CD14-positive monocyte (primary cell): ENCODE measurements at regions not wholly inside any gene's neighbourhood (a gene's known extent, or its start where the extent isn't known, plus 50 kb on each side); places are given as distances from the start of the nearest gene placed in this dataset.

ENCODE experiments used
- DNase-seq, 3 donors: peaks; one replicate each; pipeline ENCODE4 v3.0.0-alpha.2; 2011 to 2022
- H2AFZ ChIP-seq: 2 replicates; pipeline ENCODE4 v1.6.0; 2012; ENCODE audit warnings: mild to moderate bottlenecking, low read depth, low read length, inconsistent platforms; ENCODE audit not compliant: insufficient read depth, poor library complexity, severe bottlenecking
- H3K27ac ChIP-seq, 2 donors: 1 replicate in 1 of 2; 2 replicates in 1 of 2; pipeline ENCODE4 v1.5.1; 2012 to 2013; ENCODE audit warnings: low read length in 2 of 2, control low read depth in 1 of 2, inconsistent platforms in 1 of 2, low read depth in 1 of 2, mild to moderate bottlenecking in 1 of 2
- H3K27me3 ChIP-seq, 2 donors: one replicate each; pipeline versions ENCODE4 v1.6.0 to v1.6.1; 2011 to 2013; ENCODE audit warnings: low read length in 2 of 2; ENCODE audit not compliant: control insufficient read depth in 2 of 2, insufficient read depth in 2 of 2
- H3K36me3 ChIP-seq, 2 donors: replicated peaks in 1 of 2; 1 replicate in 1 of 2; 2 replicates in 1 of 2; pipeline versions ENCODE4 v1.5.1 to v1.6.1; 2012 to 2013; ENCODE audit warnings: low read length in 2 of 2, control low read depth in 1 of 2, inconsistent platforms in 1 of 2, mild to moderate bottlenecking in 1 of 2; ENCODE audit not compliant: insufficient read depth in 2 of 2, control insufficient read depth in 1 of 2
- H3K4me1 ChIP-seq, 2 donors: 1 replicate in 1 of 2; 2 replicates in 1 of 2; pipeline versions ENCODE4 v1.5.1 to v1.6.1; 2012 to 2013; ENCODE audit warnings: low read length in 2 of 2, control low read depth in 1 of 2, inconsistent platforms in 1 of 2, mild to moderate bottlenecking in 1 of 2, moderate library complexity in 1 of 2; ENCODE audit not compliant: insufficient read depth in 2 of 2, control insufficient read depth in 1 of 2
- H3K4me2 ChIP-seq: replicated peaks from 2 replicates; pipeline ENCODE3; 2012; ENCODE audit warnings: low read length, moderate library complexity, mild to moderate bottlenecking; ENCODE audit not compliant: poor library complexity, severe bottlenecking; ENCODE audit errors: extremely low read depth
- H3K4me3 ChIP-seq, 3 experiments: fragments of 200-600 bp in 1 of 3; sonication (generic) in 1 of 3; replicated peaks in 1 of 3; 1 replicate in 2 of 3; 2 replicates in 1 of 3; pipeline ENCODE4 v1.5.1; 2011 to 2013; ENCODE audit warnings: low read length in 3 of 3, mild to moderate bottlenecking in 3 of 3, control low read depth in 2 of 3, low read depth in 2 of 3, inconsistent platforms in 1 of 3, moderate library complexity in 1 of 3
- H3K79me2 ChIP-seq: 2 replicates; pipeline ENCODE4 v1.6.0; 2012; ENCODE audit warnings: mild to moderate bottlenecking, control low read depth, inconsistent platforms, low read length, moderate library complexity; ENCODE audit not compliant: insufficient read depth
- H3K9ac ChIP-seq: 2 replicates; pipeline ENCODE4 v1.6.0; 2017; ENCODE audit warnings: low read length, mild to moderate bottlenecking; ENCODE audit not compliant: insufficient read depth, poor library complexity, severe bottlenecking
- H3K9me3 ChIP-seq, 2 donors: replicated peaks in 1 of 2; 1 replicate in 1 of 2; 2 replicates in 1 of 2; pipeline versions ENCODE4 v1.5.1 to v1.6.1; 2012 to 2013; ENCODE audit warnings: low read length in 2 of 2, control low read depth in 1 of 2; ENCODE audit not compliant: control insufficient read depth in 1 of 2, insufficient read depth in 1 of 2
- H4K20me1 ChIP-seq: 2 replicates; pipeline ENCODE4 v1.6.0; 2012; ENCODE audit warnings: mild to moderate bottlenecking, low read length, control low read depth, moderate library complexity; ENCODE audit not compliant: insufficient read depth
- H3K27ac Mint-ChIP-seq, 7 donors: one replicate each; pipeline ENCODE4 v1.8.0; 2020; ENCODE audit warnings: mild to moderate bottlenecking in 7 of 7, mixed read lengths in 7 of 7, moderate library complexity in 6 of 7, inconsistent platforms in 2 of 7
- H3K27me3 Mint-ChIP-seq, 3 donors: one replicate each; pipeline ENCODE4 v1.8.0; 2021 to 2022; ENCODE audit warnings: low read depth in 3 of 3, mild to moderate bottlenecking in 3 of 3, mixed read lengths in 3 of 3, moderate library complexity in 3 of 3, inconsistent platforms in 1 of 3
- H3K36me3 Mint-ChIP-seq, 2 donors: one replicate each; pipeline ENCODE4 v1.8.0; 2020; ENCODE audit warnings: mixed read lengths in 2 of 2, inconsistent platforms in 1 of 2, mild to moderate bottlenecking in 1 of 2
- H3K4me1 Mint-ChIP-seq: one replicate; pipeline ENCODE4 v1.8.0; 2020; ENCODE audit warnings: mild to moderate bottlenecking, mixed read lengths
- H3K4me3 Mint-ChIP-seq, 2 donors: one replicate each; pipeline ENCODE4 v1.8.0; 2020; ENCODE audit warnings: mild to moderate bottlenecking in 2 of 2, mixed read lengths in 2 of 2, moderate library complexity in 1 of 2
- H3K9me3 Mint-ChIP-seq, 7 donors: one replicate each; pipeline ENCODE4 v1.8.0; 2020 to 2022; ENCODE audit warnings: mixed read lengths in 7 of 7, mild to moderate bottlenecking in 6 of 7, moderate library complexity in 6 of 7, inconsistent platforms in 2 of 7
- CTCF ChIP-seq: fragments of 200-600 bp; IDR thresholded peaks from one replicate; pipeline ENCODE4 v1.8.0; 2022; ENCODE audit warnings: antibody characterized with exemption, mild to moderate bottlenecking
- WGBS: methylation state at CpG from one replicate; pipeline ENCODE4 v1.1.5; 2013; ENCODE audit warnings: missing lambda C conversion rate; ENCODE audit not compliant: insufficient coverage; 5-methylcytosine and 5-hydroxymethylcytosine counted together
- intact Hi-C, 2 donors: fragments of 100-400 bp; cut with micrococcal nuclease; formaldehyde crosslinking; loops; one replicate each; pipeline versions ENCODE4 v1.15.0 to v1.15.1; 2023

GRCh38 chr3:148173851-148174250 lies 523.9 kb upstream of the AGTR1 start:
- H3K9ac ChIP-seq = no peak overlapping the region
- intact Hi-C loops = no loop called here
- no peak overlapping the region for H3K4me2 ChIP-seq
- no peaks in the 10 kb centered on the region for H3K36me3 ChIP-seq
- no peak for TF ChIP-seq CTCF
- H3K27ac ChIP-seq = no peak overlapping the region
- Mint-ChIP-seq H3K4me3 (no peak overlapping the region), H3K27ac (no peak overlapping the region), H3K9me3 (peaks cover 0 to 2% (median 0%) of the 10 kb centered on the region in 7 donors), H3K4me1 (no peaks in the 10 kb centered on the region), H3K36me3 (no peaks in the 10 kb centered on the region), H3K27me3 (no peaks in the 10 kb centered on the region)
- H3K9me3 ChIP-seq = no peaks in the 10 kb centered on the region
- H4K20me1 ChIP-seq = no peaks in the 10 kb centered on the region
- no peak overlapping the region for H3K4me3 ChIP-seq
- H3K4me1 ChIP-seq = no peaks in the 10 kb centered on the region
- H3K79me2 ChIP-seq = no peaks in the 10 kb centered on the region
- WGBS = no CpG with 5 or more reads among the region's 4 CpGs
- H3K27me3 ChIP-seq = no peaks in the 10 kb centered on the region
- H2AFZ ChIP-seq = no peak overlapping the region
- DNase-seq = no peak

GRCh38 chr3:148175214-148175613 lies 522.5 kb upstream of the AGTR1 start:
- no peaks in the 10 kb centered on the region for H3K4me1 Mint-ChIP-seq
- Histone ChIP-seq H3K27me3 (no peaks in the 10 kb centered on the region), H3K4me3 (no peak overlapping the region), H3K79me2 (no peaks in the 10 kb centered on the region), H3K9me3 (no peaks in the 10 kb centered on the region), H3K36me3 (no peaks in the 10 kb centered on the region), H3K9ac (no peak overlapping the region), H4K20me1 (no peaks in the 10 kb centered on the region), H3K4me2 (no peak overlapping the region), H2AFZ (no peak overlapping the region), H3K4me1 (no peaks in the 10 kb centered on the region), H3K27ac (no peak overlapping the region)
- intact Hi-C loops = no loop called here
- no peak for TF ChIP-seq CTCF
- H3K27ac Mint-ChIP-seq = no peak overlapping the region
- no peak for DNase-seq
- no peaks in the 10 kb centered on the region for H3K27me3 Mint-ChIP-seq
- no peak overlapping the region for H3K4me3 Mint-ChIP-seq
- peaks cover 0 to 2% (median 0%) of the 10 kb centered on the region in 7 donors for H3K9me3 Mint-ChIP-seq
- H3K36me3 Mint-ChIP-seq = no peaks in the 10 kb centered on the region
